Right renal pelvis (tissue), 4 donors: ENCODE measurements at regions not wholly inside any gene's neighbourhood (a gene's known extent, or its start where the extent isn't known, plus 50 kb on each side); places are given as distances from the start of the nearest gene placed in this dataset.

Experiments used
- DNase-seq, 4 donors: peaks; one replicate each; pipeline ENCODE4 v3.0.0-alpha.2; 2013; ENCODE audit warnings: low read depth in 4 of 4, low spot score in 3 of 4, missing footprints in 1 of 4

DNA sequence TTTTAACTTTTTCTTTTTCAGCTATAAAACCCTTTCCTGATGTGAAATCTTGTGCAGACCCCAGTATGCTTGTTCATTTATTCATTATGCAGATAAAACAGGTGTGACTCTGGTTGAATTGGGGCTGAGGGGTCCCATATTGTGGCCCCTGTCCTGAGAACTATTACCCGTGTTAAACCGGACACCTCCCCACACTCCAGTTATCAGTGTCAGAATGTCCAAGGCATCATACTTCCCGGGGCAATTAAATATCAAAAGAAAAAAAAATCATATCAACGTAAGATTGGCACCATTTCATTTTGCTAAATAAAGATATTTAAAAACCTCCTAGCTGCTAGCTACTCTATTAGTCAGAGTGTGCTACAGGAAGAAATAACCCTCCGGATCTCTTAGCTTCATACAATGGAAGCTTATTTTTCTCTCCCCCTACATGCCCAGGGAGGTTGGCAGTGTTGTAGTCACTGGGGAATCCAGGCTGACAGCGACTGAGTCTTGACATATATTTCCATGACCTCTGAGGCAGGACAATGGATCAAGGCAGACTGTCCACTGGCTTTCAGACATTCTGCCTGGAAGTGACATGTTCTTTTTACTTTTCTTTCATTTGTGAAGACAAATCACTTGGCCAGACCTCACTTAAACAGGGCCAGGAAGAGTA, 170.0 kb downstream of the SEC61B start:
- no peak for DNase-seq

DNA sequence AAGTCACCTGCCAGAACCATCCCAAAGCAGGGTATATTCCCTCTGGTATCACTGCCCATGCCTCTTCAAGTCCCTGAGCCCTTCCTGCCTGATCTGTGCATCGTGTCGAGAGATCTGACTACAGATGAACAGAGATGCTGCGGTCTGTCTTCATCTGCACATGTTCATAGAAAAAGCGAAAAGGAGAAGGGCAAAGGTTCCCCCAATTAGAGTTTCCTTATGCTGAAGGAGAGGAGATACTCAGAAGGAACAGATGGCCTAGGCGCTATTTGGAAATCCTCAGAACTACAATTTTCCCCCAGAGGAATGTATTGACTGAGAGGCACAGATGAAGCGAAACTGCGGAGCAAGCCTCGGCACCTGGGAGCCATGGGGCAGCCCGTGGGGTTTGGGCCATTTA, 170.9 kb downstream of the SEC61B start:
- DNase-seq, result no peak

DNA sequence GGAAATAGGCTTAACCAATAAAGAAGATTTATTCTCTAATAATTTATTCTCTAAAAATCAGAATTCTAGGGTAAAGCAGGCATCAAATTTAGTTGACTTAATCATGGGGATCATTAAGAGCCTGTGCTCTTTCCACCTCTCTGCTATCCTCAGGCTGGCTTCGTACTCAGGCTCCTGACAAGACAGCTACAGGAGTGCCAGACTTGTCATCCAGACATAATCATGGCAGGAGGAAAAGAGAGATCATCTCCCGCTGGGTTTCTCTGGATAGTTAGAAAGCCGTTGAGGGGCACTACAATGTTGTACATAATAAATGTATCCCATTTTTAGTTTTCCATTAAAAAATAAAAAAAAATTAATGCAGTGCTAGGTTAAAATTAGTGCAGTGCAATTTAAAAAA, 171.9 kb downstream of the SEC61B start:
- no peak for DNase-seq

DNA sequence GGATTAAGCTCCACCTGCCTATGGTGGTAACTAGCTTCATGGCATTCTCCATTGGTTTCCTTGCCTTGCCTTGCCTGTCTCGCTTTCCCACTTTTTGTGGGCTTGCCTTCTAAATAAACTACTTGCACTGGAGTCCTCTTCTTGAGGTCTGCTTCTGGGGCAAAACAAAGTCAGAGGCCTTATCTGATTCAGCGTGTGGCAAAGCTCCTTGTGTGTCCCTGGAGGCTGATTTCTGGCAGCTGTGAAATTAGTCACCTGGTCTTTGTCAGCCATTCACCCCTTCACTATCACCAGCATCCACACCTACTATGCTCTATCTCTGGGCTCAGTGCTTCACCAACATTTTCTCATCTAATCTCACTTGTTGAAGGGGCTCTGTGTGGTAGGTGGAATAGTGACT, 176.2 kb downstream of the SEC61B start:
- no peak for DNase-seq

DNA sequence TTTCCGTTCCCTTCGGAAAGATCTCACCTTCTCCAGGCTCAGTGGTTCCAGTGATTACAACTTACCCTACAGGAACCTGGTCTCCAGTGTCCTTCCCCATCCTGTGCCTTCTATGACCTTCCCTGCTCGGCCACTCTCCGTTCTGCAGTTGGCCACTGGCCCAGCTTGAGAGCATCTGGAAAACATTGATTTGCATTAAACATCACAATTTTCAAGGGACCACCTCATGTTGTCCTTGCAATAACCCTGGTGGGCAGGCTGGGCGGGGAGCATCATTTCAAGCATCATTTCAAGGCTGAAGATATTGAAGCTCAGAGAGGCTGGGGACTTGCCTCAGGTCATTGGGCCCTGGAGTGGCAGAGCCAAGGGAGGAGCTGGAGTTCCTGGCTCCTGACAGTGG, 177.4 kb downstream of the SEC61B start:
- no peak for DNase-seq

DNA sequence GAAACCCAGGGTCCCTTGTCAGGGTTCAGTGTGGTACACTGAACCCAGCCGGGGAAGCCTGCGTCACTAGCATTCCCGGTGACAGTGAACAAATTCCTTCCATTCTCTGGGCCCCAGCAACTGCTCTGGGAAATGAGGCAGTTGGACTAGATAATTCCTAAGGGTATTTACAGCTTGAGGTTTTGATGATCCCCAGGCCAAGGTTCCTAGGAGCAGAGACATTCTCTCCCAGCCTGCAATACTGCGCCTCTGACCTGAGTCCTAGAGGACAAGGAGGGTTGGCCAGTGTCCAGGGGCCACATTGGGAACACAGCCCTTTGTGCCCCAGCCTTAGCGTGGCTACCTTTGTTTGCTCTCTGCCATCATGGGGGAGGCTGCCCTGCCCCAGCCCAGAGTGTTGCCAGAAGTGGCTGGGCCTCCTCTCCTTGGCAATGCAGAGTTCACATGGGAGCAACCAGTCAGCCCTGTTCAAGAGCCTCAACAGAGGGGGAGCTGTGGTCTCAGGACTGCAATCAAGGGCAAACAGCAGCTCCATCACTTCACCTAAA, 178.2 kb downstream of the SEC61B start:
- no peak for DNase-seq

DNA sequence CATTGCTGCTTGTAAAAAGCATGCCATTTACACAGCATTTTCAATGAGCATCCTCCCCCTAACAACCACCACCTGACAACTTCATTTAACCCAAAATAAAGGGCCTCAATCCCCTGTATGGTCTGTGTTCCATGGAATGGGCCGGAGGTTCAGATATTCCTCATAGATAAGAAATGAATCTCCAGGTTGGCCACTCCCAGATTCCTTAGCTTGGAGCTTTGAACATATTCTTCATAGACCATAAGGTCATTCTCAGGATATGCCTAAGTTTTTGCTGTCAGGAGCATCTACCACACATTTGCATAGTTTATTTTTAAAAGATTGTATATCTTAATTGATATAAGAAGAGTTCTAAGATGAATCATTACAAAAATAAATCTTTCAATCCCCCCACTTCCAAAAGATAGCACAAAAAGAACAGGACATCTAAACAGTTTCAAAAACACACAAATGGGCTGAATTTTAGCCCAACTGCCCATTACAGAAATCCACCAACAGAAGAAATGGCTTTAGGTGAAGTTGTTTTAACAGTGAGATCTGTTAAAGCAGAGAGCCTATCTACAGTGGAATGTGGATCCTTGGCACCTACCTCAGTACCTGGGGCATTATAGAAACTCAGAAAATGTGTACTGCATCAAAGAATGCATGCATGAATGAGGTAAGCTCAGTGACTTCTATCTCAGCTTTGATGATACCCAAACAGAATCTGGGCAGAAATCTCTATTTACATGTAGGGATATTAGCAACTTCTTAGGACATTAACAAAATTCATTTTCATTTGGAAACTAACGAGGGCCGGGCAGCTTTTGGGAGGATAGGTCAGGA, 179.8 kb downstream of the SEC61B start:
- DNase-seq, result no peak

DNA sequence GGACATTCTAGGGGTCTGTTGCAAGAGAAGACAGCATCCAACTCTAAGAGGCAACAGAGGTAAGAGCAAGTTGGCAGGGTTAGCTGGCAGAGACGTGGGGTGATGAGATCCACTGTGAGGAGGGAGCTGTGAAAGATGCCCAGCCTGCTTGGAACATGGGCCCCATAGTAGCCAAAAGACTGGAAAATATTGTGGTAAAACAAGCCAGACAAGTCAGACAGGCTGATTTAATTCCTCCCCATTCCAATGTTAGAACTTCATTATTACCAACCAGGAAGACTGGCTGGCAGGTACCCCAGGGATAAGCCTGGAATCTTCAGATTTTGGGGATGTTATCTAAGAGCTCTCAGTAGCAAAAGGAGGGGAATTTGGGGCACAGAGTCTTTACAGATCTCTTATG, 181.3 kb downstream of the SEC61B start:
- no peak for DNase-seq

DNA sequence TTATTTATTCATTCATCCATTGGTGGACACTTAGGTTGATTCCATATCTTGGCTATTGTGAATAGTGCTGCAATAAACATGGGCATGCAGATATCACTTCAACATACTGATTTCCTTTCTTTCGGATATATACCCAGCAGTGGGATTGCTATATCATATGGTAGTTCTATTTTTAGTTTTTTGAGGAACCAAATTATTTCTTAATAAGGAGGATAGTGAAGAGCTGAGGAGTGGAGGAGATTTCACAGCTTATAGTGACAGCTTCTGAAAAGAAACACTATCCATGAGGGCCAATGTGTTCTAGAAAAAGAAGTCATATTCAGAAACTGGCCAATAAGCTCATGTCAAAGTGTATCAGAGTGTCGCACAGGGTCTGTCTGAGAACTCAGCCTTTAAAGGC, 183.3 kb downstream of the SEC61B start:
- DNase-seq, result no peak

DNA sequence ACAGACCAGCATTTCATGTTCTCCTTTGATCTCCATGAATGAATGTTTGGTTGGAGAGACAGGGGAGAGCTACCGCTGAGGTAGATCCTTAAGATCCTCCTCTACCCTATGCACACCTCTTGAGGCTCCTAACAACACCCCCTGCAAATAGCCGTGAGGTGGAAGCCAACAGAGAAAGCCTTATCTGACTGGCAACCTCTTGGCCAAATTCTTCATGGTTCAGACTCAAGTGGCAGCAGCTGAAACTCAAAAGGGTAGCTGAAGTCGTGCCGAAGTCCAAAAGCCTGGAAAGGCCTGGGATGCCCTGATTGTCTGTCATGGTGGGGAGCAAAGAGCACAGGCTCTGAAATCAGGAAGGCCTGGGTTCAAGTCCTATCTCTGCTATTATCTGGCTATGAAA, 184.9 kb downstream of the SEC61B start:
- DNase-seq, result no peak

DNA sequence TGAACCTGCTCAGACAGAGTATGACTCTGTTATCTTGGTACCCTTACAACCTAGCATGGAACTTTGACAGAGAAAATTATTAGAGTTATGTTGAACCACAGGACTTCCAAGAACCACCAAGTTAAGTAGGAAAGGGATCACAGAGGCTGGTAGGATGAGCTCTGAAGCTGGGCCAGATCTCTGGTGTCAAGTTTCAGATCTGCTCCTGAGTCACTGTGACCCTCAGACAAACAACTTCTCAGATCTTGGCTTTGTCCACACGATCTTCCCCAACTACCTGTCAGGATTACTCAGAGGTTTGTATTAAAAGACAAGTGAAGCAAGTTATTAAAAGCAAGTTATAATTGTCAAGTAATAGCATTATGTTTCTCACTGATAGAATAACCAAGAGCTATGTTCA, 189.0 kb downstream of the SEC61B start:
- DNase-seq, result no peak

DNA sequence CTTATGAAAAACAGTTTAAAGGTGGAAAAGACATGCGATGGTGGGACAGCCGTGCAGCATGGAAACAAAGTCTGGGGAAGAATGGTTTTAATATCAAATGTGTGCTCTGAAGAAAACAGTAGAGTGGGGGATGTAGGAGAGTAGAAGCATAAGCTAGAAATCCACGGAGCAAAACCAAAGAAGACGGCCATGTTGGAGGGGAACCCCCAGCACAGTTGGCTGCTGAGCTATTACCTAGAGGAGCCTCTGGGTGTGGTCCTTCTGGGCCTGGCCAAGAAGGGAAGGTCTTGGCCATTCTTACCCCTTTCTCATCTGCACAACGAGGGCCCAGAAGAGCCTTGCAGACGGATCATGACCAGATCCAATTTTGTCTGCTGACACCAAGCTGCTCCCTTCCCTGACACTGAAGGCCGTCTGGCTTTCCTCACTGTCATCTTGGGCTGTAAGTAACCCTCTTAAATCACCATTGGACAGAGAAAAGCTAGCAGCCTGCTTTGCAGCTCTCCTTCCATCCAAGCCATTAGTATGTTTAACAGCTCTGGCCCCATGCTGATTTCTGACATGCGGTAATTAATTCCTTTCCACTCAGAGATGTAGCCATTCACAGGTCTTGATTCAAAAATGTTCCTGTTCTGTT, 189.5 kb downstream of the SEC61B start:
- DNase-seq, result no peak

DNA sequence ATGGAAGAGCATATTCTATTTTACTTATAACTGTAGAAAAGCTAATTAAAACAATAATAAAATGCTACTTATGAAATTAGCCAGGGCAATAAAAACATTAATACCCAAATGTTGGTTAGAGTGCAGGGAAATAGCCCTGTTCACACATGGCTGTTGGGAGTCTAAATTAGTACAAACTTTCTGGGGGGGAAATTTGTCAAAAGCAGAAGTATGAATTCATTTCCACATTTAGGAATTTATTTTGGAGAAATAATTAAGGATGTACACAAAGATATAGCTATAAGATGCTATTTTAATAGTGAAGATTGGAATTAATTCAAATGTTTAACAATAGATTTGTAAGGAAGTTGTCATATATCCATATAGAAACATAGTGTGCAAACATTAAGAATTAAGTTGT, 190.5 kb downstream of the SEC61B start:
- no peak for DNase-seq

DNA sequence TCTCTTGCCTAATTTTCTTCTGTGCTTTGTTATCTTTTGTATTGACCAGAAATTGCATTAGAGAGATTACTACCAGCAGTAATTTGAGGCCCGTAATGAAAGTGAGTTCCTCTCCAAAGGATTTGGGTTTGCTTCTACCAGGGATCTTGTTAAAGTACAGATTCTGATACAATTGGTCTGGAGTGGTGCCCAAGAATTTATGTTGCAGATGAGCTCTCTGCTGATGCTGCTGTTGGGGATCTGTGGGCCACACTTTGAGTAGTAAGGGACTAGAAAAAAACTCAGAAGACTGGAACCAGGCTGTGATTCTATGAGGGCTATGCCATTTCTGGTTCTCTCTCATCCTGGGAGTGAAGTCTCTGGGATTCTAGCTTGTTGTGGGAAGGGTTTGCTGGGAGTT, 192.2 kb downstream of the SEC61B start:
- no peak for DNase-seq

DNA sequence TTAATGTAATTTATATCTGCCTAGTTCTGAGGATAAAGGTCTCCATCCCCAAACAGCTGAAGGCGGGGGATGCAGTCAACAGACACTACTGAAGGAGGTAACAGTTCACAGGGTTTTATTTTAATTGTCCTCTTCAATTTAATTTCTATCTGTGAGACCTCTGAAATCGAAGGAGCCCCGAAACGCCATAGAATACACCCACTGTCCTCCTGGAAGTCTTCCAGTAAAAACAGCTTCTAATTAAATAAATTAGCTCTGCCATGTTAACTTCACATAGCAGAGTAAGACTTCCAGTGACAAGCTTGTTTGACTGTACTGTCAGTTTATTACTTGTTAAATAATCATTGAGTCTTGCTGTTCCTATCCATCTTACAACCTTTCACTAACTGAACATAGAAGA, 193.5 kb downstream of the SEC61B start:
- peak in 2 of 4 donors; percentile 7 to 12 for DNase-seq

DNA sequence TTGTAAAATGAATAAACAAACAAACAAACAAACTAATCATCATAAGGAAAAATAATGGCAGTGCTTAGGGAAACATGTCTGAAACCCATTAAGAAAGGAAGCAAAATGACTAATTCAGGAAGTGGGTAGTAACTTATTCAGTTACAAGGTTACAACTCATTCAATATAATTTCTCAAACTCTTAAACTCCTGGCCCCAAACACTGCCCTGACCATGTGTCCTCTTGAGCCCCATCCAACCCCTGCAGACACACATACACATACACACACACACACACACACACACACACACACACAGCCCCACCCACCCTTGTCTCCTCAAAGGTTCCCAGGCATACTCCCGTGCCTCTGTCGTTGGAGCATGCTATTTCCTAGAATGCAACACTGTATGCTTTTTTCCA, 193.9 kb downstream of the SEC61B start:
- DNase-seq, result peak in 1 of 4 donors; percentile 4

DNA sequence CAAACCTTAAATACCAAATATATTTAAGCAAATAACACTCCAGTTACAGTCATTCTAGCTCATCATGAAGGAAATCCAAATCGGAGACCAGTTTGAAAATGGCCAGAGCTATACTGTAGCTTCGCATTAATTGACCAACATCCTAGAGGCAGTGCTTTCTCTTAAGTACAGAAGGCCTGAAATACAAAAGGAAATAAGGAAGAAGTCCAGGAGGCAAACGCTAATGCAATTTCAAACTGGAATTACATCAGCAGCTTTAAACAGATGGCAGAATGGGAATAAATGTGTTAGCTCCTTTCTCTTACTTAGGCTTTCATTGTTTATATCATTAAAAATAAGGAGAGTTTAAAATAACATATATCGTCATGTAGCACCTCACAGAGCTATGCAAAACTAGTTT, 197.0 kb downstream of the SEC61B start:
- no peak for DNase-seq

DNA sequence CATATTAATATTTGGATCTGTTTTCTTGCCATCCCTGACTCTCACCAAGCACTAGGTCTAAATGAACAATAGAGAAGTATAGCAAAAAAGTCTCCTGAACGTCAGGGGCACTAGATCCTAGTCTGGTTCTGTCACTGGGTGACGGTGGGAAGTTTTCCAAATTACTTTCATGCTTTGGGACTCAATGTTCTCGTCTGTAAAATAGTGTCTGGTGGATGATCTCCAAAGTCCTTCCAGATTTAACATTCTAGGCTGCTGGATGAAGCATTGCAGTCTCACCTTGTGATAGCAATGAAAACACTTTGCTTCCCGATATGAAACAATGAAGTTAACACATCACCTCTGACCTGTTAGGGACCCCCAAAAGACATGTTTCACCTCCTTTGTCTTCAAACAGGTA, 199.3 kb downstream of the SEC61B start:
- DNase-seq, result no peak

DNA sequence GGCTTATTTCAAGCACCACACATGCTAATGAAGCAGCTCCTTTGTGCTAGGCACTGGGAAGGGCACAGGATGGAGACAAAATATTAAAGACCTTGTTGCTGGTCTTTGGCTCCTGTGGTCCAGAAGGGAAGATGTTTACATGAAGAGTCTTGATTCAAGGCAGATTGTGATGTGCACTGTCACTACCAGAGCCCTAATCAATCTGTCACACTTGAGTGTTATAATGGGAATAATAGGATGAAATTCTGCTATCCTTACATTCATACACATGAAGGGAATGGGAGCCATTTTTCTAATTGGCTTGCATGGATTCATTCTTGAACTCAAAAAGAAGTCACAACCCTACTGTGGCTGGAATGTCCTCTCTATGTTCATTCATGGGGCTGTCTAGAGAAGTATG, 203.0 kb downstream of the SEC61B start:
- no peak for DNase-seq

DNA sequence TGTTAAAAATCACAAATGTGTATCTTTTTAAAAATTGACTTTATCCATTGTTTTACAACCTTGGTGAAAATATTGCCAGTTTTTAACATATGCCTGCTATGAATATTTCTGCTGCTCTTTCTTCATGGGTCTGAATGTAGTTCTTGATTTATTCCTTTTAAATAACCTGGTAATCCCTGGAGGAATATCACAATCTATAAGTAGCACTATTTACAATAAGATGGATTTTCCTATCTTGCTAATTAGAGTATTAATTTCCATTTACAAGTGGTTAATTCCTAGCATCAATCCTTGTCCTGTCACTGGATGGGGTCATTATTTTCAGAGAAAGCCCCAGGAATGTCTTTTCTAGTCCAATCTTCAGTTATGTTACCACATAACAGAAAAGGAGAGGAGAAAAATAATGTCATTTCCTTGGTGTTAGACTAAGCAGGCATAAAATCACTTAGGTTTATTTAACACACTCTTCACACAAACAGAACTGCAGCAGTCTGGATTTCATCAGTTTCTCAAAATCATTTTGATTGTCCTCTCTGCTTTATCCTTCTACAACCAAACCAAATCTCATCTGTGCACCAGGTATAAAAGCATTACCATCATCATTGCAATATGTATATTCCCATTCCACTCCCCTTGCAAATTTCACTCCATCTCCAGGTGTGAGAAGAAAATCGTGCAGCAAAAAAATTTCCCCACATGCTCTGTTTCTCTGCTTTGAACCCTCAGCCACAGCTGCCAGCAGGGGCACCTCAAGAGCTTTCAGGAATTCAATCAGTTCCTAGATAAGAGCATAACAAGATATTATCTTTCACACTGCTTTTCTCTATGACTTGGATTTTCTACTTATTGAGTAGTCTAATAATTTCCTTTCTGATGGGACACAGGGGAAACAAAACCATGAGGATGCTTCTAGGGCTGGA, 204.1 kb downstream of the SEC61B start:
- DNase-seq, result no peak

DNA sequence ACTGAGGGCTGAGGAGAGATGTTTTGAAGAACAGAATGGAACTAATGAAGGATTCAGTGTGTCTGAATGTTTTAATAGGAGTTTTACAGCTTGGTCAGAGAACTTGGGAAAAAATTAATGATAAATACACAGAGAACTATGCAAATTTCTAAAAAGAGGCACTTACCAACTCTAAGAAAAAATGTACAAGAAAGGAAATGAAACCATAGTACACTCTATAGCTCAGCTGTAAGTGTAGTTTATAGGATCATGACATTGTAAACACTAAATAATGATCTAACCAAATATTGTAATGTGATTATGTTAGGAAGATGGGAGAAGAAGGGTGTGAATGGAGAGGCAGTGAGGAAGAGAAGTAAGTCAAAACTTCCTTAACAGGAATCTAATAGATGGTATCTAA, 205.2 kb downstream of the SEC61B start:
- DNase-seq, result no peak
